T1000 (cell line): ENCODE measurements at regions not wholly inside any gene's neighbourhood (a gene's known extent, or its start where the extent isn't known, plus 50 kb on each side); places are given as distances from the start of the nearest gene placed in this dataset.
"Not testable (repeated sequence)": the region's sequence is repeated elsewhere in the genome, so short reads cannot be mapped to it uniquely, and the experiment has no call there.

Source experiments
- DNase-seq: peaks from one replicate; lab custom pipeline; 2025; ENCODE audit warnings: mixed read lengths; lab: John Stamatoyannopoulos, UW

DNA sequence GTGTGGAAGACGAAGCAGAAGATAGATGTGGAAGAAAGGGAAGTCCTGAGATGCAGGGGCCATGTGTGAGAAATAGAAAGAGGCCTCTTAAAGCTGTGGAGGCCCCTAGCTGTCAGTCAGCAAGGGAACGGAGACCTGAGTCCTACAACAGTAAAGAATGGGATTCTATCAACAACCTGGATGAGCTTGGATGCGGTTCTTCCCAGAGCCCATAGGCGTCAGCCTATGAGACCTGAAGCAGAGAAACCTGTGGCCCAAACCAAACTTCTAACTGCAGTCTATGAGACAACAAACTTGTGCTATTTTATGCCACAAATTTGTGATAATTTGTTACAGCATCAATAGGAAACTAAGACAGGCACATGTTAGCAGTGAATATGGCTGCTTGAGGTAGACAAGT is 583.7 kb downstream of the ADCYAP1 start:
- DNase-seq, result no peak

DNA sequence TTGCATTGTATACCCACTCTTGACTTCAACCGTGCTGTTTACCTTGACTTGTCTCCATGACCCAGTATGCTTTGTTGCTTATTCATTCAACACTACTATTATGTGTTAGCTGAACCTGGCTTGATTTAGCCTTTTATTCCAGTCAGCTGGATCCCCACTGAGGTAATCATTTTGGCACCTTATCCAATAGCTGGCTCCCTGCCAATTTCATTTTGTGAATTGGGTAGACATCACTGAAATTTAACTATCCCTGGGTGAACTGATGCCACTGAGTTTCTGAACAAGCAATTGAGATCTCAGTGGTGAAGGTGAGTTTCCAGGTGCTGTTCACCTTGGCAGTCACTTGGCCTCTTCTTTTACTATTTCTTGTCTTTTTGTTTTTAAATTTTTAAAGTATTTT is 584.3 kb downstream of the ADCYAP1 start:
- no peak for DNase-seq

GRCh38 chr18:1495387-1495786 is 590.7 kb downstream of the ADCYAP1 start:
- DNase-seq, result no peak

GRCh38 chr18:1496096-1496495 is 591.4 kb downstream of the ADCYAP1 start:
- DNase-seq, result no peak

DNA sequence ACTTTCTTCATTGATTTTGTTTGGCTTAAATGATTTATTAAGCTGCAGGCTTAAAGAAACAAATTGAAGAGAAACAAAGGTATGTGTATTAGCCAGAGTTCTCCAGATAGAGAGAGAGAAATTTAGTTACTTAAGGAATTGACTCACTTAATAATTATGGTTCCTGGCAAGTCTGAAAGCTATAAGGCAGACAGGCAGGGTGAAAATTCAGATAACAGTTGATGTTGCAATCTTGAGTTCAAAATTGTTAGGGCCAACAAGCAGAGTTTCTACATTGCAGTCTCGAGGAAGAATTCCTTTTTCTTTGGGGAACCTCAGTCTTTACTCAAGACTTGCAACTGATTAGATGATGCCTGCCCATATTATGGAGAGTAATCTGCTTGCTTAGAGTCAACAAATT is 593.5 kb downstream of the ADCYAP1 start:
- no peak for DNase-seq

GRCh38 chr18:1499265-1499664 is 594.6 kb downstream of the ADCYAP1 start:
- DNase-seq, result no peak

GRCh38 chr18:1503847-1504246 is 599.2 kb downstream of the ADCYAP1 start:
- DNase-seq, result no peak

GRCh38 chr18:1505856-1506255 is 601.2 kb downstream of the ADCYAP1 start:
- DNase-seq, result no peak

- DNase-seq, result no peak
Observed at GRCh38 chr18:1510542-1511179, 606.0 kb downstream of the ADCYAP1 start.

- no peak for DNase-seq
Observed at GRCh38 chr18:1511619-1512311, 607.1 kb downstream of the ADCYAP1 start.

- DNase-seq, result no peak
Observed at GRCh38 chr18:1513519-1513918, 608.8 kb downstream of the ADCYAP1 start.

GRCh38 chr18:1521588-1522248 is 617.0 kb downstream of the ADCYAP1 start:
- not testable (repeated sequence) for DNase-seq

DNA sequence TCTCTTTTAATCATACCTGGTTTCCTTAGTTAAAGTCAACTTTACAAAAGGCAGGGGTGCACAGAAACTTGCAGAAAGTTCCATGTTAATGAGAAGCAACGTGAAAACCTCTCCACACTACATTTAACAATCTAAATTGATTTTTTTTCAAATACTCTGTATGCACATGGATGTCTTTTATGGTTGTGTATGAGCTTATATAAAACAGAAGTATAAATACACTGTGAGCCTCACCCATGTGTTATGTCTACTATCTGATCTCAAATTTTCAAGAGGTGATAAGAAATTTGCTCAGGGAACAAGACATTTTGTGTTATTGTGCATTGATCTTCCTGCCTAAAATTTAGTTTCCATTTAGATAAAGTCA is 617.6 kb downstream of the ADCYAP1 start:
- no peak for DNase-seq

DNA sequence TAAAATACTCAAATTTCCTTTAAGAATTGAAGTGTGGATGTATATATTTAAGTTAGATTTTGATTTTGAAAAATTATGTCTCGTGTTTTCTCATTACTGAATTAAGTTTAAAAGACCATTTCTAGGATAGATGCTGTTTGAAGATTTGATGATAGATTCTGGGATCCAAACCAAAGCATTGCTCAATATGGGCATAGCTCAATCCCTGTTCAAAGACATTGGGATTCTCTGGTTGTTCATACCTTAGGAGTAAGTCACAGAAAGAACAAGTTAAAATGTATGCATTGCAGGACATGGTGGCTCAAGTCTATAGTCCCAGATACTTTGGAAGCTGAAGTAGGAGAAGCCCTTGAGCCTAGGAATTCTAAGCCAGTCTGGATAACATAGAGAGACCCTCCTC is 622.3 kb downstream of the ADCYAP1 start:
- no peak for DNase-seq

GRCh38 chr18:1527805-1528204 is 623.1 kb downstream of the ADCYAP1 start:
- DNase-seq, result no peak

GRCh38 chr18:1528447-1528846 is 623.8 kb downstream of the ADCYAP1 start:
- DNase-seq, result no peak

- no peak for DNase-seq
Observed at GRCh38 chr18:1528964-1529509, 624.4 kb downstream of the ADCYAP1 start.

- DNase-seq, result no peak
Observed at GRCh38 chr18:1530650-1531049, 626.0 kb downstream of the ADCYAP1 start.

GRCh38 chr18:1539276-1539675 is 634.6 kb downstream of the ADCYAP1 start:
- DNase-seq, result no peak

GRCh38 chr18:1541478-1541877 is 636.8 kb downstream of the ADCYAP1 start:
- DNase-seq, result no peak

- DNase-seq, result no peak
Observed at GRCh38 chr18:1542230-1542774, 637.6 kb downstream of the ADCYAP1 start.

GRCh38 chr18:1544016-1544415 is 639.3 kb downstream of the ADCYAP1 start:
- DNase-seq, result no peak

DNA sequence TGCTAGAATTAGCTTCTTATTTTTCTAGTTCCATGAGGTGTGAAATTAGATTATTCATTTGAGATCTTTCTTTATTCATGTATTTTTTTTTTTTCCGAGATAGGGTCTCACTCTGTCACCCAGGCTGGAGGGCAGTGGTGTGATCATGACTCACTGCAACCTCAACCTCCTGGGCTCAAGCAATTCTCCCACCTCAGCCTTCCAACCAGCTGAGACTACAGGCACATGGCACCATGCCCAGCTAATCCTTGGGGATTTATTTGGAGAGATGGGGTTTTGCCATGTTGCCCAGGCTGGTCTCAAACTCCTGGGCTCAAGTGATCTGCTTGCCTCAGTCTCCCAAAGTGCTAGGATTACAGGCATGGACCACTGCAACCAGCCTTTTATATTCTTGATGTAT is 653.0 kb downstream of the ADCYAP1 start:
- not testable (repeated sequence) for DNase-seq
